Activated T-helper 1 cell treated with anti-CD3 and anti-CD28 coated beads, Interleukin-2, amount 50 U/mL, for 16 hours (primary cell): ENCODE measurements at regions not wholly inside any gene's neighbourhood (a gene's known extent, or its start where the extent isn't known, plus 50 kb on each side); places are given as distances from the start of the nearest gene placed in this dataset.

ENCODE experiments used
- DNase-seq, 2 donors: peaks; one replicate each; pipeline ENCODE4 v3.0.0-alpha.2; 2020; ENCODE audit warnings: low read depth in 1 of 2, low spot score in 1 of 2

DNA sequence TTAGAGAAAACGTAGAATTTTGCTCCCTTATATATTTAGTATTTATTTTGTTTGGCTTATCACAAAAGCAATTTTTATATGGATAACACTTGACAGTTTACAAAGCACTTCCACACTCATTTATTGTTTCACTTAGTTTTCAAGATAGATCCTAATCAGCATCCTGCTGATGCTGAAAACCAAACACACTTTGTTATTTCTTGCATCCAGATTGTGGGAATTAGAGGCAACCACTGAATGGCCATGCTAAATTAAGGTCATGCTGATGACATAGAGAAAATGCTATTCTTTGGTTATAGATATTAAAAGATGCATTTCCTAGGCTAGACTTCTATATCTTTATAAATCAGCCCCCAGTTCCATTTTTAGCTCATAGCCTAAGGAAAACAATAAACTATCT, 474.1 kb upstream of the KCNMB2 start:
- DNase-seq, result no peak

DNA sequence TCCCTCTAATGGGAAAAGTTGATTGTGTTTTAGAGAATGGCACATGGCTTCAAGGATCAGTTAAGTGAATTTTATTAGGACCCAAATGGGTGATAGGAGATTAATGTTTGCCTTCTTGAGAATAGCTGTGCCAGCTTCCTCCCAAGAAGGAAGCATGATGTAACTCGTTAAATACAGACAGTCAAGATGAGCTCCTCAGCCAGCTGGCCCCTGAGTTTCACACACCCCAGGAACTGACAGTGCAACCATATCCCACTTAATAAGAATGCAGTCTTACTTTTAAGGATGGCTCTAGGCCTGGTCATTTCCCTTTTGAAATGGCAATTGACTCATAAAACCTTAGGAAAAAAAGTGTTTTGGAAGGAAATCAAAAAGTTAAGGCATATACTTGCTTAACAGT, 472.8 kb upstream of the KCNMB2 start:
- no peak for DNase-seq

- DNase-seq, result no peak
These were observed 468.5 kb upstream of the KCNMB2 start for GRCh38 chr3:178067721-178068120.

DNA sequence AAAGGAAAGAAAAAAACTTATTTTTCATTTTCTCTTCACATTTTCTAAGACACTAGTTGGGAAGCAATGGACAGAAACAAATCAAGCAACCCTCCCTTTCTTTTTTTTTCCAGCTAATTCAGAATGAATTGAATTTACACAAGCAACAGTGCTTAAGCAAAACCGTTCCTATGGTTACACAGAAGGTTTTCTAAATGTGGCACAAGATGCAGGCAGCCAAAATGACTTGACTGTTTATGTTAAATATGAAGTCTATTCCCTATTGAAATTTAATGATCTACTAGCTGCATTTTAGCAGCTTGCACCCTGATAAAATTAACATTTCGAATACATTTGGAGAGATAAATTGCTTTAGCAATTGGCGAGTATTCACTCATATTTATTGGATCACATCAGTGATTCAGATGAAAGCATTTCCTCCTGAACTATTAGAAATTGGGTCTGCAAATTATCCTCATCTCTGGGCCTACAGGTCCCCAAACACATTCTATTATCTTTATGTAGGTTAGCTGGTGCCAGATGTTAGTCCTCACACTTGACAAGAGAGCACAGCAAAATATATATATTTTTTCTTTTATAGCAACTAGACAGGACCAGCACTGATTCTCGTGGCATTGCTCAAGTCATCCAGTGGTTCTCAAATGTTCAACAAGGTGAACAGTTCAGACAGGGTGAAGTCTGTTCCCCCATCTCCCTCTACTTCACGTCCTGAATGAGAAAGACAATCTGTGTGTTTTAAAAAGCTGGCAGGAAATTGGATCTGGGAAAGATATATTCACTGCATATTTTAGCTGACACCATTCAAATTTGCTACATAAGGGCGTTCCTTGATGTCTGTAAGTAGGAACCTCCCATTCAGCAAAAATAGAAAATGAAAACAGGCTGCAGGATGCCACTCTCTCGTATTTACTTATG, 463.6 kb upstream of the KCNMB2 start:
- no peak for DNase-seq

GRCh38 chr3:178073366-178073765, 462.9 kb upstream of the KCNMB2 start:
- DNase-seq, result no peak

DNA sequence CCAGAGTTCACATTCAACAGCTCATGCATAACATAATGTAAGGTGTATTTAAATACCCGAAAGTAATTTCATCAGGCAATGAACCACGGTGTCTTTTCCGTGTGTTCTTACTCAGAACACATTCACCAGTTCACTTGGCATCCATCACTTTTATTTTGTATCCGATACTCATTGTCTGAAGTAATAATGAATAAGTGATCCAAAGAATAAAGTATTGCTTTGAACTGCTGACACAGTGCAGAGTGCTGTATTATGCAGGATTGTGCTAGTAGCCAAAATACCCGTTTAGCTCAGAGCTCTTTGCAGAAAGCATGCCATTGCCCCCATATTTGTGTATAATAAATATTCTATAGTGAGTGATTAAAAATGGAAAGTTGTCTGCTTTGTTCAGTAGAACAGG, 460.9 kb upstream of the KCNMB2 start:
- no peak for DNase-seq

GRCh38 chr3:178078953-178079352, 457.3 kb upstream of the KCNMB2 start:
- DNase-seq, result no peak

DNA sequence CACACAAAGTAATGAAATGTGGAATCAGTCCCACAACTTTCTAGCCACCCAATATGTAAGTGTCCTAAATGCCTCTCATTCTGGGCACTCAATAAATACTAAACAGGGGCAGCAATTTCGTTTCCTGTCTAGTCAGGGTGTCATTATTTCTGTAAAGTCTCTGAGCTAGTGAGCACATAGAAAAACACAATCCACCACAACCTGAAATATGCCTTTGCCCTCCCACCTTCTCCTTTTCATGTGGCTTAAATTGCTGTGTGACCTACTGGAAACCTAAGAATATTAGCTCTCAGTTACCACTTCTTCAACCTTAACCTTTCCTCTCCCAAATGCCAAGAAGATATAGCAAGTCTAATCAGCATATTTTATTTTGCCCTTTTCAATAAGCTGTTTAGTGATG, 456.3 kb upstream of the KCNMB2 start:
- no peak for DNase-seq

DNA sequence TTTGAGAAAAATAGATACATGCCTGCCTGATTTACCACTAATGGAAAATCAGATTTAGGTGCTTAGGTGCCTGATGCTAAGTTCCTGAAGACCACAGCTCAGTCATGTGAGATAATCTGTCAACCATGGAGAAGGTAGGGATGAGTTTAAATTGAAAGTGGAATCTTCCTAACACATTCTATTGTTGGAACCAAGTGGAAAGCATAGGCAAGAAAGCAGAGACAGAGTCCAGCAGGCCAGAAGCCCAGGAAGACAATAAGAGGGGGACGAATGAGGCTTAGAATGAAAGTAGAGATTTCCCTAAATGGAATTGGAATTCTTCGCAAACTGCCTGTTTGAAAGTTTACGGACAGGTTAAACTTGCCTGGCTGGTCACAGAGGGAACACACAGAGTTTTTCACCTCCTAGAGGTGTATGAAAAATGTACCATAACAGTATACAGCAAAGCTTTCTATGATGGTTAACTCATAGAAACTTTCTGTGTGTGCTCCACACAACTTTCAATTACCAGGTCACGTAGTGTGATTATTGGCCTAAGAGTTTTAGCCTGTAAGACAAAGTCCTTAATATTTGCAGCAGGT, 453.8 kb upstream of the KCNMB2 start:
- no peak for DNase-seq

DNA sequence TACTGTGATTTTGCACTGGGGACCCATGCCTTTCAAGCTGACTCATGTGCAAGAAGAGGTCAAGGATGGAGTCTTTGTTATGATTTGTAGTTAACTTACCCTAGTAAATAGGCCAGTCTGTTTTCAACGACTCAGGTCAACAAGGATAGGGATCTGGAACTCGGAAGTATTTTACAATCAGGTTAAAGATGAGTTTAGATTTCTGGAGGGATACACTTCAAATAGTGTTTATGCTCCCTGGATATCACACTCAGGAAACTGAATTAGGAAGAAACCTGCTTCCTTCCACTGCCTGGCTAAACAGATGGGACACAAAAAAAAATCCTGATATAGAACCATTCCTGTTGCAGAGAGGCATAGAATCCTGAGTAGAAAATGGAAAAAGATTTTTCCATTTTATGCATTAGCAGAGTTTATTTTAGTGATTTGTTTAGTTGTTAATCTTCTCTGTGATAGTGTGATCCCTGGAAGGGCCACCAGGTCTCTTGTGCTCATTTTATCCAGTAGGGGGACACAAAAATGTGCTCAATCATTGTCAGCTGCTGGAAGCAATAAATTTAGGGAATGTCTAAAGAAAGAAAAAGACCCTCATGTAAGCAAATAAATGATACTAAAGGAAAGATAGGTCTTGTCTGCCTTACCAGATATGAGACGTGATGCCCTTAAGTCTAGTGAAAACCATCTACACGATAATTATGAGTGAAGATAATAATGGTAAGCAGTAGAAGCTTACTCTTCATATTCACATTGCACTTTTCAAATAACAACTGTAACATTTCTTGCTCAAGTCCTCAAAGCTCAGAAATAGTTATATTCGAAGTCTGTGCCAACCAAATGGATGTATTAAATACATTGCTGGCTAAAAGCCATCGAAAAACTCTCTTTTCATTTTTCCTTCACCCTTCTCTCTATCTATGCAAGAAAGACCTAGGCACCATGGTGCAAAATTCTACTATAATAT, 452.1 kb upstream of the KCNMB2 start:
- DNase-seq, result no peak

DNA sequence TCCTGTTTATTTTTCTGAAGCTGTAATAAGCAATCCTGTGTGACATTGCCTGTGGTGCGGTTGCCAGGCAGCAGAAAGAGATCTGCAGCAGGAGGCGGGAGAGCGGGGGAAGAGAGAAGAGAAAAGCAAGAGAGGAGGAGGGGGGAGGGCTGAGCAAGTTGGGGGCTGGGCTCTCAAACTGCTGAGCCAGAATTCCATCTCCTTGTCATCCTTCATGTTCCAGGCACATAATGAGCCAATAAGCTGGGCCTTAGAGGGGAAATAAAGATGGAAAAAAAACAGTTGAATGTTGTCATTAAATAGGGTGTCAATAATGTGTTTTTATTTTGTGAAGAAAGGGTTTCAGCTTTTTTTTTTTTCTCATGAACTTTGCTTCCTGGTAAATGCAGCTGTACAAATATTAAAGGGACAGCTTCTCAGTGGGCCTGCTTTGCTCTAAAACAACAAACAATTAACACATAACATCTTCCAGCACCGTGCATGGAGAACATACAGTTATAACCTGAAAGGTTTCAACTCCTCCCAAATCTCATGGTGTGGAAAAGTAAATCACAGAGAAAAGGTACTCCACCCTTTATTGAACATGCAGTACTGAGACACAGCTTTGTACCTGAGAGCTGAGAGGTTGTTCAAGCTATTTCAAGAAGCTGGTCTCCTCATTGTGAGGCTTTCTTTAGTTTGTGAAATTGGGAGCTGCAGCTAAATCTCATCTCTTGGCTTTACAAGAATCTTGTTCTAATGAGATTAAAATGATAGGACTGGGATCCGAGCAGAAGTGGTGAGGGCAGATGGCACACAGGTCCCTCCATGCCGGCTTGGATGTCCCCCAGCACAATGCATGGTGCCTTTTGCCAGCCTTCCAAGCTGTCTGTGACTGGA, 451.1 kb upstream of the KCNMB2 start:
- DNase-seq, result no peak

DNA sequence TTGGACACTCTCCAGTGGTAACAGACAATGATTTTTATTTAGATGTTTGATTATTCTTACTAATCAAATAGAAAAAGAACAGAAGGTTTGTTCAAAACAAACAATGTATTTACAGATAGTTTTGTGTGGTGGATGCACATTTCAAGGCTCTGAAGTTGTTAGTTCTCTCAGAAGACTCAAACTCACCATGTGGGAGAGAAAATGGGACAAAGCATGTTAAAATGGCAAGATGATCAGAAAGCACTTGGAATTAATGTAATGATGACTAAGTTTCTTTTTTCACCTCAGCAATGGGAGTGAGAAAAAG, 450.5 kb upstream of the KCNMB2 start:
- no peak for DNase-seq

GRCh38 chr3:178086144-178086825, 450.0 kb upstream of the KCNMB2 start:
- no peak for DNase-seq

- DNase-seq, result no peak
These were observed 448.9 kb upstream of the KCNMB2 start for GRCh38 chr3:178087376-178087775.

GRCh38 chr3:178088963-178089362, 447.3 kb upstream of the KCNMB2 start:
- DNase-seq, result no peak

- no peak for DNase-seq
These were observed 445.3 kb upstream of the KCNMB2 start for GRCh38 chr3:178090899-178091298.

GRCh38 chr3:178095522-178095921, 440.7 kb upstream of the KCNMB2 start:
- DNase-seq, result no peak

DNA sequence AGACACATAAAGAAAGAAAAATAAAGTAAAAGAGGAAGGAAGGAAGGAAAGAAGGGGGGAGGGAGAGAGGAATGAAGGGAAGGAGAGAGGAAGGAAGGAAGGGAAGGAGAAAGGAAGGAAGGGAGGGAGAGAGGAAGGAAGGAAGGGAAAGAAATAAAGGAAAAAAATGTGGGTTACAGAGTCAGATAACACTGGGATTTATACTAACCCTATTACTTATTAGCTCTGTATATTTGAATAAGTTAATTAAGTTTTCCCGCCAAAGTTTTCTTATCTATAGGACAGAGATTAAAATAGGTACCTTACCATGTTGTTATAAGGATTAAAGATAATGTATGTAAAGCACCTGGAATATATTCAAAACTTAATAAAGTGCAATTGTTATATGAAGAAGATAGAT, 439.3 kb upstream of the KCNMB2 start:
- DNase-seq, result no peak

GRCh38 chr3:178097576-178097975, 438.7 kb upstream of the KCNMB2 start:
- no peak for DNase-seq

GRCh38 chr3:178099274-178099673, 437.0 kb upstream of the KCNMB2 start:
- DNase-seq, result no peak
